Endometrium (tissue), 2 donors: ENCODE measurements at regions not wholly inside any gene's neighbourhood (a gene's known extent, or its start where the extent isn't known, plus 50 kb on each side); places are given as distances from the start of the nearest gene placed in this dataset.
A peak's percentile ranks its signal among the peaks of the same experiment; 100 is the strongest.
"Not testable (repeated sequence)": the region's sequence is repeated elsewhere in the genome, so short reads cannot be mapped to it uniquely, and the experiment has no call there.

ENCODE experiments used
- FAIRE-seq: peaks from 2 replicates; lab custom pipeline; 2012; peaks lifted over from hg19 to GRCh38; lab: Jason Lieb, UNC
- donor health status: control.
- donor health status: control.

GRCh38 chr2:14425869-14426268 lies 206.6 kb upstream of the LRATD1 start:
- FAIRE-seq: no peak

- no peak for FAIRE-seq
Measured at GRCh38 chr2:14428056-14428455, 204.5 kb upstream of the LRATD1 start.

- FAIRE-seq: no peak
Measured at GRCh38 chr2:14433946-14434495, 198.5 kb upstream of the LRATD1 start.

GRCh38 chr2:14445670-14446069 lies 186.8 kb upstream of the LRATD1 start:
- no peak for FAIRE-seq

GRCh38 chr2:14448340-14448739 lies 184.2 kb upstream of the LRATD1 start:
- no peak for FAIRE-seq

GRCh38 chr2:14451312-14451711 lies 181.2 kb upstream of the LRATD1 start:
- no peak for FAIRE-seq

- no peak for FAIRE-seq
Measured at GRCh38 chr2:14454202-14454601, 178.3 kb upstream of the LRATD1 start.

- no peak for FAIRE-seq
Measured at GRCh38 chr2:14459786-14460325, 172.7 kb upstream of the LRATD1 start.

GRCh38 chr2:14475994-14476393 lies 156.5 kb upstream of the LRATD1 start:
- no peak for FAIRE-seq

- no peak for FAIRE-seq
Measured at GRCh38 chr2:14479486-14479885, 153.0 kb upstream of the LRATD1 start.

- no peak for FAIRE-seq
Measured at GRCh38 chr2:14480120-14480519, 152.4 kb upstream of the LRATD1 start.

- FAIRE-seq: no peak
Measured at GRCh38 chr2:14480906-14481305, 151.6 kb upstream of the LRATD1 start.

- FAIRE-seq: no peak
Measured at GRCh38 chr2:14492920-14493503, 139.5 kb upstream of the LRATD1 start.

GRCh38 chr2:14494759-14495158 lies 137.8 kb upstream of the LRATD1 start:
- no peak for FAIRE-seq

- FAIRE-seq: no peak
Measured at GRCh38 chr2:14501061-14501460, 131.5 kb upstream of the LRATD1 start.

- FAIRE-seq: not testable (repeated sequence)
Measured at GRCh38 chr2:14506955-14507354, 125.6 kb upstream of the LRATD1 start.

GRCh38 chr2:14511541-14511940 lies 121.0 kb upstream of the LRATD1 start:
- FAIRE-seq: no peak

- FAIRE-seq: no peak
Measured at GRCh38 chr2:14513903-14514302, 118.6 kb upstream of the LRATD1 start.

- FAIRE-seq: no peak
Measured at GRCh38 chr2:14516844-14517243, 115.7 kb upstream of the LRATD1 start.

- peak; percentile 97 for FAIRE-seq
Measured at GRCh38 chr2:14517731-14518130, 114.8 kb upstream of the LRATD1 start.

- FAIRE-seq: no peak
Measured at GRCh38 chr2:14520385-14520945, 112.1 kb upstream of the LRATD1 start.

GRCh38 chr2:14524041-14524802 lies 108.3 kb upstream of the LRATD1 start:
- FAIRE-seq: no peak

GRCh38 chr2:14524803-14525080 lies 107.8 kb upstream of the LRATD1 start:
- FAIRE-seq: no peak
